PC-3 (cell line): ENCODE measurements at regions not wholly inside any gene's neighbourhood (a gene's known extent, or its start where the extent isn't known, plus 50 kb on each side); places are given as distances from the start of the nearest gene placed in this dataset.

Experiments
- ATAC-seq: fragments of 200-7000 bp; cut with Tn5 transposase; 2 replicates; pipeline ENCODE4 v1.9.1; 2020; ENCODE audit warnings: mild to moderate bottlenecking, moderate library complexity
- BruUV-seq: library from RNA; stranded (reverse); fragments of 400-500 nt; replicated peaks from 2 replicates; lab custom pipeline; 2021; lab: Mats Ljungman, UMichigan
- CTCF ChIA-PET: fragments of 300-600 bp; sonication (Branson Sonifier 250); formaldehyde crosslinking; loops from one replicate; lab custom pipeline; 2022; ENCODE audit warnings: antibody characterized with exemption; lab: Charles Lee
- POLR2A ChIA-PET: fragments of 300-600 bp; sonication (Branson Sonifier 250); formaldehyde crosslinking; loops from one replicate; lab custom pipeline; 2022; ENCODE audit warnings: antibody characterized with exemption; ENCODE audit not compliant: unreplicated experiment; lab: Charles Lee
- DNase-seq: peaks from one replicate; pipeline ENCODE4 v3.0.0-alpha.2; 2015
- H2AFZ ChIP-seq: fragments of 300-600 bp; sonication (generic); 2 replicates; pipeline ENCODE4 v1.6.0; 2016; ENCODE audit warnings: antibody characterized with exemption, low read length
- H3F3A ChIP-seq: fragments of 300-600 bp; sonication (generic); one replicate; pipeline ENCODE4 v1.6.0; 2017; ENCODE audit warnings: antibody characterized with exemption, low read length, control low read depth, mild to moderate bottlenecking; ENCODE audit not compliant: unreplicated experiment
- H3K27ac ChIP-seq: fragments of 300-600 bp; sonication (generic); 2 replicates; pipeline ENCODE4 v1.5.1; 2016; ENCODE audit warnings: mild to moderate bottlenecking, low read length
- H3K27me3 ChIP-seq: fragments of 300-600 bp; sonication (generic); 2 replicates; pipeline ENCODE4 v1.6.1; 2016; ENCODE audit warnings: low read length, mixed read lengths
- H3K36me3 ChIP-seq: fragments of 300-600 bp; sonication (generic); 2 replicates; pipeline ENCODE4 v1.6.1; 2016; ENCODE audit warnings: low read depth, mixed run types, low read length, mixed read lengths
- H3K4me1 ChIP-seq: fragments of 300-600 bp; sonication (generic); 2 replicates; pipeline ENCODE4 v1.5.1; 2016; ENCODE audit warnings: low read length; ENCODE audit not compliant: insufficient read depth
- H3K4me2 ChIP-seq: fragments of 300-600 bp; sonication (generic); 2 replicates; pipeline ENCODE4 v1.6.0; 2016; ENCODE audit warnings: low read length
- H3K4me3 ChIP-seq: fragments of 300-600 bp; sonication (generic); 2 replicates; pipeline ENCODE4 v1.5.1; 2016; ENCODE audit warnings: mild to moderate bottlenecking, low read length, mixed read lengths
- H3K79me2 ChIP-seq: fragments of 300-600 bp; sonication (generic); 2 replicates; pipeline ENCODE4 v1.6.1; 2017; ENCODE audit warnings: low read length, mixed read lengths
- H3K9ac ChIP-seq: fragments of 300-600 bp; sonication (generic); 2 replicates; pipeline ENCODE4 v1.6.0; 2016; ENCODE audit warnings: mild to moderate bottlenecking, low read length
- H3K9me2 ChIP-seq: fragments of 300-600 bp; sonication (generic); replicated peaks from 2 replicates; pipeline ENCODE4 v1.6.1; 2016; ENCODE audit warnings: mixed run types, low read length, mixed read lengths
- H3K9me3 ChIP-seq: fragments of 300-600 bp; sonication (generic); 2 replicates; pipeline ENCODE4 v1.6.1; 2016; ENCODE audit warnings: low read length, mixed read lengths
- H4K20me1 ChIP-seq: fragments of 300-600 bp; sonication (generic); 2 replicates; pipeline ENCODE4 v1.6.1; 2016; ENCODE audit warnings: low read length, mixed read lengths
- EZH2 ChIP-seq: fragments of 300-600 bp; sonication (generic); IDR thresholded peaks from one replicate; pipeline ENCODE4 v1.6.1; 2017; ENCODE audit warnings: antibody characterized with exemption, mild to moderate bottlenecking, low read length; ENCODE audit not compliant: unreplicated experiment
- EZH2phosphoT487 ChIP-seq: fragments of 300-600 bp; sonication (generic); IDR thresholded peaks from 2 replicates; pipeline ENCODE4 v1.6.1; 2018; ENCODE audit warnings: mild to moderate bottlenecking, antibody characterized with exemption, low read length, borderline replicate concordance
- intact Hi-C: fragments of 100-400 bp; cut with micrococcal nuclease; formaldehyde crosslinking; loops from 2 replicates; pipeline ENCODE4 v1.9.0; 2023
- TF ChIP-seq, protein P1 (sequence below): fragments of 300-600 bp; sonication (generic); conservative IDR thresholded peaks from 2 replicates; pipeline ENCODE4 v1.5.1; 2017; ENCODE audit warnings: antibody characterized with exemption, low read depth, mild to moderate bottlenecking, low read length

DNA sequence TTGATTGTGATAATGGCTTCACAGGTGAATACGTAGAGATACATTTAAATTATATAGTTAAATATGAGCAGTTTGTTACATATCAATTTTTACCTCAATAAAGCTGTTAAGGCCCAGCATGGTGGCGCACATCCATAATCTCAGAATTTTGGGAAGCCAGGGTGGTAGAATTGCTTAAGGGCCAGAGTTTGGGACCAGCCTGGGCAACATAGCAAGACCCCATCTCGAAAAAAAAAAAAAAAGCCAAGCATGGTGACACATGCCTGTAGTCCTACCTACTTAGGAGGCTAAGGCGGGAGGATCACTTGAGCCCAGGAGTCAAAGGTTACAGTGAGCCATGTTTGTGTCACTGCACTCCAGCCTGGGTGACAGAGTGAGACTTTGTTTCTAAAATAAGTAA is 138.7 kb upstream of the TMEM161B start:
- ChIA-PET POLR2A (interaction anchor here (0.6 kb wide), 1 partner anchor 49 kb away, joined by 3 read pairs; no protein-coding TSS in a partner anchor), CTCF (no interaction called here)
- H3K27ac ChIP-seq, result no peak overlapping the region

GRCh38 chr5:88405783-88406182 is 137.1 kb upstream of the TMEM161B start:
- DNase-seq (peak; percentile 63), ATAC-seq (peak; percentile 94)
- Histone ChIP-seq H3K9ac (peak overlapping the region; percentile 51), H3F3A (no peaks in the 10 kb centered on the region), H3K27me3 (no peaks in the 10 kb centered on the region), H3K9me2 (no peaks in the 10 kb centered on the region), H4K20me1 (no peaks in the 10 kb centered on the region), H2AFZ (no peak overlapping the region), H3K4me2 (peak overlapping the region; percentile 58), H3K9me3 (no peaks in the 10 kb centered on the region), H3K4me1 (peaks cover 15% of the 10 kb centered on the region), H3K4me3 (peak overlapping the region; percentile 36), H3K27ac (peak overlapping the region; percentile 71), H3K79me2 (no peaks in the 10 kb centered on the region), H3K36me3 (no peaks in the 10 kb centered on the region)
- BruUV-seq, result no TSS peak
- no peak for TF ChIP-seq EZH2phosphoT487
- TF ChIP-seq, protein P1, sequence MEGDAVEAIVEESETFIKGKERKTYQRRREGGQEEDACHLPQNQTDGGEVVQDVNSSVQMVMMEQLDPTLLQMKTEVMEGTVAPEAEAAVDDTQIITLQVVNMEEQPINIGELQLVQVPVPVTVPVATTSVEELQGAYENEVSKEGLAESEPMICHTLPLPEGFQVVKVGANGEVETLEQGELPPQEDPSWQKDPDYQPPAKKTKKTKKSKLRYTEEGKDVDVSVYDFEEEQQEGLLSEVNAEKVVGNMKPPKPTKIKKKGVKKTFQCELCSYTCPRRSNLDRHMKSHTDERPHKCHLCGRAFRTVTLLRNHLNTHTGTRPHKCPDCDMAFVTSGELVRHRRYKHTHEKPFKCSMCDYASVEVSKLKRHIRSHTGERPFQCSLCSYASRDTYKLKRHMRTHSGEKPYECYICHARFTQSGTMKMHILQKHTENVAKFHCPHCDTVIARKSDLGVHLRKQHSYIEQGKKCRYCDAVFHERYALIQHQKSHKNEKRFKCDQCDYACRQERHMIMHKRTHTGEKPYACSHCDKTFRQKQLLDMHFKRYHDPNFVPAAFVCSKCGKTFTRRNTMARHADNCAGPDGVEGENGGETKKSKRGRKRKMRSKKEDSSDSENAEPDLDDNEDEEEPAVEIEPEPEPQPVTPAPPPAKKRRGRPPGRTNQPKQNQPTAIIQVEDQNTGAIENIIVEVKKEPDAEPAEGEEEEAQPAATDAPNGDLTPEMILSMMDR, result no peak
- TF ChIP-seq EZH2, result no peak
- ChIA-PET POLR2A (no interaction called here), CTCF (no interaction called here)
- intact Hi-C loops, result loop anchor here (5.0 kb wide), 2 partner anchors 202 to 257 kb away; no protein-coding TSS in a partner anchor

More for the DNA sequence above, 138.7 kb upstream of the TMEM161B start:
- Histone ChIP-seq H3K4me3 (no peak overlapping the region), H3K4me2 (no peak overlapping the region), H2AFZ (no peak overlapping the region), H3K36me3 (no peaks in the 10 kb centered on the region), H3K9ac (no peak overlapping the region), H4K20me1 (no peaks in the 10 kb centered on the region), H3K79me2 (no peaks in the 10 kb centered on the region), H3K9me3 (no peaks in the 10 kb centered on the region), H3K27me3 (no peaks in the 10 kb centered on the region), H3K4me1 (peaks cover 15% of the 10 kb centered on the region), H3F3A (no peaks in the 10 kb centered on the region), H3K9me2 (no peaks in the 10 kb centered on the region)
- ATAC-seq (no peak), DNase-seq (no peak)
- BruUV-seq, result no TSS peak
- intact Hi-C loops, result loop anchor here (5.0 kb wide), 2 partner anchors 200 to 255 kb away; no protein-coding TSS in a partner anchor
- no peak for TF ChIP-seq EZH2
- TF ChIP-seq, protein P1, result no peak
- no peak for TF ChIP-seq EZH2phosphoT487

DNA sequence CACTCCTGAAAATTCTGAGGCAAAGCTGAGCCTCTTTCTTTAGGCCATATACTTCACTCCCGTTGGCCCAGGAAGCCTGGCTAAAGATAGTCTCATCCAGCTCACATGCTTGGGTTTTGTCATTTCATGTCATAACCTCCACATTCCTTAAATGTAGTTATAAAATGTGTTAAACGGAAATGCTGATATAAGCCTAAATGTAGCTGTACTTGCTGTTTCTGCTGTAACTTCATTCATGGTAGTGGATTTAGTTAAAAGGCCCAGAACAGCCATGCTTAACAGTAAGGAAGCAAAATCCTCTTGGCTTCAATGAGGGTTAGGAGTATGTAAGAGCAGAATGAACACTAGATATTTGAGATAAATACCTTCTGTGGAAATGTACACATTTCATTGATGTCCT is 135.8 kb upstream of the TMEM161B start:
- Histone ChIP-seq H3K9me3 (no peaks in the 10 kb centered on the region), H2AFZ (no peak overlapping the region), H3K4me3 (no peak overlapping the region), H3K36me3 (no peaks in the 10 kb centered on the region), H3K27me3 (no peaks in the 10 kb centered on the region), H3K79me2 (no peaks in the 10 kb centered on the region), H3F3A (no peaks in the 10 kb centered on the region), H3K9me2 (no peaks in the 10 kb centered on the region), H3K4me2 (no peak overlapping the region), H3K4me1 (peaks cover 15% of the 10 kb centered on the region), H3K9ac (no peak overlapping the region), H3K27ac (no peak overlapping the region), H4K20me1 (no peaks in the 10 kb centered on the region)
- intact Hi-C loops, result no loop called here
- TF ChIP-seq EZH2phosphoT487, result no peak
- TF ChIP-seq, protein P1, result no peak
- TF ChIP-seq EZH2, result no peak
- no peak for DNase-seq
- no peak for ATAC-seq
- ChIA-PET CTCF (no interaction called here), POLR2A (no interaction called here)
- no TSS peak for BruUV-seq
